ENCODE measurements at regions not wholly inside any gene's neighbourhood (a gene's known extent, or its start where the extent isn't known, plus 50 kb on each side); places are given as distances from the start of the nearest gene placed in this dataset.

DNA sequence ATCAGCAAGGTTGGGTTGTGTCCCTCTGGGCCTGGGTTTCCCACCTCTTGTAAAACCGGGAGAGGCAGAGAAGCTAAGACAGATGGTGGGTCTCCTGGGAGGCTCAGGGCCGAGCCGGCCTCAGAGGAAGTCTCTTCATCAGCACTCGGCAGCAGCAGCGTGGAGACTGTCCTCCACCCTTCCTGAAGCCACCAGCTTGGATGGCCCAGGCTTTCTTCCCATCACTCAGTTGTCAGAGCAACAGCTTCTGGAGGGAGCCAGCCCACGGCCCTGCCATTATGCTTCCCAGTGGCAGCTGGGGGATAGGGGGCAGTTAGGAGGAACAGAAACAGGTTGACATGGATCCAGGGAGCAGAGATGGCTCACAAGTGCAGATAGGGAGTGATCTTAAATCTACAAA, 191.0 kb downstream of the KATNAL1 start:
- Mint-ChIP-seq H3K4me1 (peaks cover 35% of the 10 kb centered on the region), H3K36me3 (0 out of 2 replicates have a peak, but pooled peaks cover 2% of the 10 kb centered on the region), H3K27me3 (ENCODE audit: low read depth) (peaks cover 17% of the 10 kb centered on the region), H3K9me3 (peaks cover 10% of the 10 kb centered on the region), H3K27ac (no peak overlapping the region), H3K4me3 (no peak overlapping the region)
- POLR2A ChIA-PET: no interaction called here
- TF ChIP-seq, protein P1, sequence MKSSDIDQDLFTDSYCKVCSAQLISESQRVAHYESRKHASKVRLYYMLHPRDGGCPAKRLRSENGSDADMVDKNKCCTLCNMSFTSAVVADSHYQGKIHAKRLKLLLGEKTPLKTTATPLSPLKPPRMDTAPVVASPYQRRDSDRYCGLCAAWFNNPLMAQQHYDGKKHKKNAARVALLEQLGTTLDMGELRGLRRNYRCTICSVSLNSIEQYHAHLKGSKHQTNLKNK (CRISPR knock-in tag; IDR thresholded peaks at IDR 0.05): no peak
- TF ChIP-seq, protein P2, sequence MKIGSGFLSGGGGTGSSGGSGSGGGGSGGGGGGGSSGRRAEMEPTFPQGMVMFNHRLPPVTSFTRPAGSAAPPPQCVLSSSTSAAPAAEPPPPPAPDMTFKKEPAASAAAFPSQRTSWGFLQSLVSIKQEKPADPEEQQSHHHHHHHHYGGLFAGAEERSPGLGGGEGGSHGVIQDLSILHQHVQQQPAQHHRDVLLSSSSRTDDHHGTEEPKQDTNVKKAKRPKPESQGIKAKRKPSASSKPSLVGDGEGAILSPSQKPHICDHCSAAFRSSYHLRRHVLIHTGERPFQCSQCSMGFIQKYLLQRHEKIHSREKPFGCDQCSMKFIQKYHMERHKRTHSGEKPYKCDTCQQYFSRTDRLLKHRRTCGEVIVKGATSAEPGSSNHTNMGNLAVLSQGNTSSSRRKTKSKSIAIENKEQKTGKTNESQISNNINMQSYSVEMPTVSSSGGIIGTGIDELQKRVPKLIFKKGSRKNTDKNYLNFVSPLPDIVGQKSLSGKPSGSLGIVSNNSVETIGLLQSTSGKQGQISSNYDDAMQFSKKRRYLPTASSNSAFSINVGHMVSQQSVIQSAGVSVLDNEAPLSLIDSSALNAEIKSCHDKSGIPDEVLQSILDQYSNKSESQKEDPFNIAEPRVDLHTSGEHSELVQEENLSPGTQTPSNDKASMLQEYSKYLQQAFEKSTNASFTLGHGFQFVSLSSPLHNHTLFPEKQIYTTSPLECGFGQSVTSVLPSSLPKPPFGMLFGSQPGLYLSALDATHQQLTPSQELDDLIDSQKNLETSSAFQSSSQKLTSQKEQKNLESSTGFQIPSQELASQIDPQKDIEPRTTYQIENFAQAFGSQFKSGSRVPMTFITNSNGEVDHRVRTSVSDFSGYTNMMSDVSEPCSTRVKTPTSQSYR (CRISPR knock-in tag; IDR thresholded peaks at IDR 0.05): no peak
- no peak for TF ChIP-seq GTF2I (CRISPR knock-in tag; conservative IDR thresholded peaks at IDR 0.05)
- no peak for TF ChIP-seq SP1 (CRISPR knock-in tag; conservative IDR thresholded peaks at IDR 0.05)
- TF ChIP-seq, protein P3, sequence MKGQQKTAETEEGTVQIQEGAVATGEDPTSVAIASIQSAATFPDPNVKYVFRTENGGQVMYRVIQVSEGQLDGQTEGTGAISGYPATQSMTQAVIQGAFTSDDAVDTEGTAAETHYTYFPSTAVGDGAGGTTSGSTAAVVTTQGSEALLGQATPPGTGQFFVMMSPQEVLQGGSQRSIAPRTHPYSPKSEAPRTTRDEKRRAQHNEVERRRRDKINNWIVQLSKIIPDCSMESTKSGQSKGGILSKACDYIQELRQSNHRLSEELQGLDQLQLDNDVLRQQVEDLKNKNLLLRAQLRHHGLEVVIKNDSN (CRISPR knock-in tag; IDR thresholded peaks at IDR 0.05): no peak
- TF ChIP-seq, protein P4, sequence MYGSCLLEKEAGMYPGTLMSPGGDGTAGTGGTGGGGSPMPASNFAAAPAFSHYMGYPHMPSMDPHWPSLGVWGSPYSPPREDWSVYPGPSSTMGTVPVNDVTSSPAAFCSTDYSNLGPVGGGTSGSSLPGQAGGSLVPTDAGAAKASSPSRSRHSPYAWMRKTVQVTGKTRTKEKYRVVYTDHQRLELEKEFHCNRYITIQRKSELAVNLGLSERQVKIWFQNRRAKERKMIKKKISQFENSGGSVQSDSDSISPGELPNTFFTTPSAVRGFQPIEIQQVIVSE (CRISPR knock-in tag; IDR thresholded peaks at IDR 0.05; ENCODE audit: borderline replicate concordance): no peak
- TF ChIP-seq, protein P5, sequence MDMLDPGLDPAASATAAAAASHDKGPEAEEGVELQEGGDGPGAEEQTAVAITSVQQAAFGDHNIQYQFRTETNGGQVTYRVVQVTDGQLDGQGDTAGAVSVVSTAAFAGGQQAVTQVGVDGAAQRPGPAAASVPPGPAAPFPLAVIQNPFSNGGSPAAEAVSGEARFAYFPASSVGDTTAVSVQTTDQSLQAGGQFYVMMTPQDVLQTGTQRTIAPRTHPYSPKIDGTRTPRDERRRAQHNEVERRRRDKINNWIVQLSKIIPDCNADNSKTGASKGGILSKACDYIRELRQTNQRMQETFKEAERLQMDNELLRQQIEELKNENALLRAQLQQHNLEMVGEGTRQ (CRISPR knock-in tag; IDR thresholded peaks at IDR 0.05): no peak
- TF ChIP-seq ELF4 (CRISPR knock-in tag; IDR thresholded peaks at IDR 0.05; ENCODE audit: low read depth): no peak
- TF ChIP-seq ZNF121 (CRISPR knock-in tag; IDR thresholded peaks at IDR 0.05): no peak
- TF ChIP-seq NR3C1 (CRISPR knock-in tag; conservative IDR thresholded peaks at IDR 0.05; ENCODE audit: low read depth): no peak
- TF ChIP-seq ZNF671 (CRISPR knock-in tag; IDR thresholded peaks at IDR 0.05): no peak
- TF ChIP-seq FOXP1 (CRISPR knock-in tag; IDR thresholded peaks at IDR 0.05; ENCODE audit: borderline replicate concordance): no peak
- TF ChIP-seq, protein P6, sequence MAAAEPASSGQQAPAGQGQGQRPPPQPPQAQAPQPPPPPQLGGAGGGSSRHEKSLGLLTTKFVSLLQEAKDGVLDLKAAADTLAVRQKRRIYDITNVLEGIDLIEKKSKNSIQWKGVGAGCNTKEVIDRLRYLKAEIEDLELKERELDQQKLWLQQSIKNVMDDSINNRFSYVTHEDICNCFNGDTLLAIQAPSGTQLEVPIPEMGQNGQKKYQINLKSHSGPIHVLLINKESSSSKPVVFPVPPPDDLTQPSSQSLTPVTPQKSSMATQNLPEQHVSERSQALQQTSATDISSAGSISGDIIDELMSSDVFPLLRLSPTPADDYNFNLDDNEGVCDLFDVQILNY (CRISPR knock-in tag; IDR thresholded peaks at IDR 0.05): no peak
- DNase-seq (ENCODE audit: low spot score): no peak
- CTCF ChIA-PET: interaction anchor here (1.3 to 6.5 kb wide), 3 partner anchors 15 to 345 kb away, joined by 4 to 69 read pairs (median 4); no protein-coding TSS in a partner anchor
- ATAC-seq: no peak

DNA sequence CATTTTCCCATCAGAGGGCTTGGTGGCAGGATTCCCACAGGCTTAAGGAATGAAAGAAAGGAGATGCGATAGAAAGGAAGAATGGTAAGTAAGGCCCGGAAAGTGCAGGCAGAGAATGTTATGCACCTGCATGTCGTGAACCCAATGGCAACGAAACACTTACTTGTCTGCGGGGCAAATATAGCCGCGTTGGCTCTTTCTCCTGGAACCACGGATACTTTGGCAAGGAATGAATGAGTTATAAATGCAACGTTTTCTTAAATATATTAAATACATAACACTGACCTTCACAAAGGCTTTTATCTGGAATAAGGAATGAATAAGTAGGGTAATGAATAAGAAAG, 192.1 kb downstream of the KATNAL1 start:
- POLR2A ChIA-PET: interaction anchor here (1.6 kb wide), 1 partner anchor 191 kb away, joined by 4 read pairs; no protein-coding TSS in a partner anchor
- CTCF ChIA-PET: interaction anchor here (0.6 to 6.5 kb wide), 57 partner anchors 8 to 646 kb away, joined by 3 to 128 read pairs (median 4); partner anchors contain the start of gene UBL3
- Mint-ChIP-seq H3K4me1 (peaks cover 35% of the 10 kb centered on the region), H3K27ac (peak overlapping the region; percentile 76; the same call in 1 of the 2 replicates), H3K9me3 (peaks cover 10% of the 10 kb centered on the region), H3K27me3 (ENCODE audit: low read depth) (peaks cover 17% of the 10 kb centered on the region), H3K36me3 (0 out of 2 replicates have a peak, but pooled peaks cover 2% of the 10 kb centered on the region), H3K4me3 (peak overlapping the region; percentile 54)
- TF ChIP-seq, protein P7, sequence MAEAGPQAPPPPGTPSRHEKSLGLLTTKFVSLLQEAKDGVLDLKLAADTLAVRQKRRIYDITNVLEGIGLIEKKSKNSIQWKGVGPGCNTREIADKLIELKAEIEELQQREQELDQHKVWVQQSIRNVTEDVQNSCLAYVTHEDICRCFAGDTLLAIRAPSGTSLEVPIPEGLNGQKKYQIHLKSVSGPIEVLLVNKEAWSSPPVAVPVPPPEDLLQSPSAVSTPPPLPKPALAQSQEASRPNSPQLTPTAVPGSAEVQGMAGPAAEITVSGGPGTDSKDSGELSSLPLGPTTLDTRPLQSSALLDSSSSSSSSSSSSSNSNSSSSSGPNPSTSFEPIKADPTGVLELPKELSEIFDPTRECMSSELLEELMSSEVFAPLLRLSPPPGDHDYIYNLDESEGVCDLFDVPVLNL (CRISPR knock-in tag; IDR thresholded peaks at IDR 0.05; ENCODE audit: borderline replicate concordance, low read depth): no peak
- TF ChIP-seq, protein P8, sequence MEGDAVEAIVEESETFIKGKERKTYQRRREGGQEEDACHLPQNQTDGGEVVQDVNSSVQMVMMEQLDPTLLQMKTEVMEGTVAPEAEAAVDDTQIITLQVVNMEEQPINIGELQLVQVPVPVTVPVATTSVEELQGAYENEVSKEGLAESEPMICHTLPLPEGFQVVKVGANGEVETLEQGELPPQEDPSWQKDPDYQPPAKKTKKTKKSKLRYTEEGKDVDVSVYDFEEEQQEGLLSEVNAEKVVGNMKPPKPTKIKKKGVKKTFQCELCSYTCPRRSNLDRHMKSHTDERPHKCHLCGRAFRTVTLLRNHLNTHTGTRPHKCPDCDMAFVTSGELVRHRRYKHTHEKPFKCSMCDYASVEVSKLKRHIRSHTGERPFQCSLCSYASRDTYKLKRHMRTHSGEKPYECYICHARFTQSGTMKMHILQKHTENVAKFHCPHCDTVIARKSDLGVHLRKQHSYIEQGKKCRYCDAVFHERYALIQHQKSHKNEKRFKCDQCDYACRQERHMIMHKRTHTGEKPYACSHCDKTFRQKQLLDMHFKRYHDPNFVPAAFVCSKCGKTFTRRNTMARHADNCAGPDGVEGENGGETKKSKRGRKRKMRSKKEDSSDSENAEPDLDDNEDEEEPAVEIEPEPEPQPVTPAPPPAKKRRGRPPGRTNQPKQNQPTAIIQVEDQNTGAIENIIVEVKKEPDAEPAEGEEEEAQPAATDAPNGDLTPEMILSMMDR (IDR thresholded peaks at IDR 0.05): peak; percentile 11; the same call in 1 of the 2 replicates
- DNase-seq (ENCODE audit: low spot score): no peak
- no peak for ATAC-seq
